GM12873 (cell line): ENCODE measurements at regions not wholly inside any gene's neighbourhood (a gene's known extent, or its start where the extent isn't known, plus 50 kb on each side); places are given as distances from the start of the nearest gene placed in this dataset.
A peak's percentile ranks its signal among the peaks of the same experiment; 100 is the strongest.

Experiments used
- CTCF ChIP-seq: IDR thresholded peaks from 2 replicates; pipeline ENCODE4 v1.5.1; 2012; ENCODE audit warnings: low read depth, mild to moderate bottlenecking, moderate library complexity, low read length, control low read depth; ENCODE audit not compliant: insufficient read depth; ENCODE audit errors: missing control alignments

GRCh38 chr1:101547357-101547756, 310.5 kb downstream of the S1PR1 start:
- no peak for TF ChIP-seq CTCF

- TF ChIP-seq CTCF = no peak
These were observed 311.6 kb downstream of the S1PR1 start for GRCh38 chr1:101548376-101548775.

DNA sequence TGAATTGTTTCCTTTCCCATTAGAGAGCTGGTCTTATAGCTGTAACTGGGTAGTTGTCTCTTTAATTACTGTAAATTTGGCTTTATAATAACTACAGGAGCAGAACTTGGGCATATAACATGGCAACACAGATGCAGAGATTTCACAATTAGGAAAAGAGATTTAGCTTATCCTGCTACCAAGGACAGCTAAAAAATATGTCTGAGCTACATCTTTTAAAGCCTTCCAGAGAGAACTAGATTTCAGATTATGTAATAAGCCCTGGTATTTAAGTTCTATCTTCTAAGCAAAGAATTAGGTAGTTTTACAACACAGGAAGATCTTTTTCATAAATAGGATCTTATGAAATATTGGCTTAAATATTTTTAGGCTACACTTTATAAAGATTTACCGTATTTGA, 313.8 kb downstream of the S1PR1 start:
- TF ChIP-seq CTCF = no peak

- no peak for TF ChIP-seq CTCF
These were observed 330.2 kb downstream of the S1PR1 start for GRCh38 chr1:101566883-101567538.

GRCh38 chr1:101567582-101568189, 330.9 kb downstream of the S1PR1 start:
- peak; percentile 91 for TF ChIP-seq CTCF

DNA sequence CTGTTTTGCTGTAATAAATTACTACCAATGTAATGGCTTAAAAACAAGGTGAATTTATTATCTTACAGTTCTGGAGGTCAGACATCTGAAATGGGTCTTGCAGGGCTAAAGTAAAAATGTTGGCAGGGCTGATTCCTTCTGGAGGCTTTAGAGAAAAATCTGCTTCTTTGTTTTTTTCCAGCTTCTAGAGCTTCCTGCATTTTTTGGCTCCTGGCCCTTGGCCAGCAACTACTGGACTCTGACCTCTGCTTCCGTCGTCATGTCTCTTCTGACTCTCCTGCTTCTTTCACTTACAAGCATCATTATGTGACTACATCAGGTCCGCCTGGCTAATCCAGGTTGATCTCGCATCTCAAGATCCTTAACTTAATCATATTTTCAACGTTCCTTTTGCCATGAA, 350.9 kb downstream of the S1PR1 start:
- no peak for TF ChIP-seq CTCF

- TF ChIP-seq CTCF = no peak
These were observed 351.9 kb downstream of the S1PR1 start for GRCh38 chr1:101588677-101589076.
